Upper lobe of left lung (tissue), 6 donors: ENCODE measurements at regions not wholly inside any gene's neighbourhood (a gene's known extent, or its start where the extent isn't known, plus 50 kb on each side); places are given as distances from the start of the nearest gene placed in this dataset.

Experiments
- ATAC-seq, 2 donors: fragments of 200-7000 bp; cut with Tn5 transposase; one replicate each; pipeline ENCODE4 v1.9.1; 2022; ENCODE audit warnings: mild to moderate bottlenecking in 2 of 2, moderate library complexity in 2 of 2; ENCODE audit not compliant: low FRiP score in 2 of 2
- DNase-seq, 2 donors: peaks; one replicate each; pipeline ENCODE4 v3.0.0-alpha.2; 2019 to 2020
- H3K27ac ChIP-seq, 4 donors: fragments of 200-600 bp; sonication (generic); one replicate each; pipeline ENCODE4 v1.5.1; 2016 to 2019
- H3K27me3 ChIP-seq, 4 donors: fragments of 200-600 bp; sonication (generic); one replicate each; pipeline ENCODE4 v1.5.1; 2017 to 2019
- H3K36me3 ChIP-seq, 4 donors: fragments of 200-600 bp; sonication (generic); one replicate each; pipeline ENCODE4 v1.5.1; 2016 to 2019
- H3K4me1 ChIP-seq, 4 donors: fragments of 200-600 bp; sonication (generic); one replicate each; pipeline ENCODE4 v1.5.1; 2018 to 2019
- H3K4me3 ChIP-seq, 4 donors: fragments of 200-600 bp; sonication (generic); one replicate each; pipeline ENCODE4 v1.5.1; 2017 to 2019; ENCODE audit warnings: mild to moderate bottlenecking in 2 of 4, moderate library complexity in 1 of 4
- H3K9me3 ChIP-seq, 4 donors: fragments of 200-600 bp; sonication (generic); one replicate each; pipeline ENCODE4 v1.5.1; 2018 to 2019
- CTCF ChIP-seq, 6 experiments: fragments of 450-650 bp in 4 of 6; fragments of 200-600 bp in 2 of 6; sonication (generic) in 2 of 6; IDR thresholded peaks; one replicate each; pipeline ENCODE4 v1.5.1; 2016 to 2019; ENCODE audit warnings: antibody characterized with exemption in 6 of 6
- EP300 ChIP-seq, 4 donors: sonication (generic); formaldehyde crosslinking; IDR thresholded peaks; one replicate each; pipeline ENCODE4 v1.5.1; 2017; ENCODE audit warnings: antibody characterized with exemption in 4 of 4, control low read depth in 2 of 4
- POLR2A ChIP-seq, 4 donors: fragments of 450-650 bp; IDR thresholded peaks; one replicate each; pipeline ENCODE4 v1.5.1; 2016 to 2017; ENCODE audit warnings: antibody characterized with exemption in 4 of 4, mild to moderate bottlenecking in 2 of 4
- POLR2AphosphoS5 ChIP-seq, 2 donors: sonication (generic); formaldehyde crosslinking; IDR thresholded peaks; one replicate each; pipeline ENCODE4 v1.5.1; 2017; ENCODE audit warnings: antibody characterized with exemption in 2 of 2
- WGBS, 2 donors: methylation state at CpG; one replicate each; pipeline ENCODE4 v1.1.5; 2017 to 2018; 5-methylcytosine and 5-hydroxymethylcytosine counted together
- donor health status: DM: no; HTN: no; CAD: no; lungs with moderate emphysema.
- donor health status: DM: no; HTN: yes; CAD: no; lungs with severe emphysema.

- no peak for DNase-seq
- H3K27ac ChIP-seq = no peak overlapping the region
- no peaks in the 10 kb centered on the region for H3K36me3 ChIP-seq
- ATAC-seq = no peak
- no peaks in the 10 kb centered on the region for H3K9me3 ChIP-seq
- H3K27me3 ChIP-seq = no peaks in the 10 kb centered on the region
- peaks cover 0 to 6% (median 2%) of the 10 kb centered on the region in 4 donors for H3K4me1 ChIP-seq
- TF ChIP-seq POLR2A (IDR thresholded peaks at IDR 0.05) (no peak), CTCF (IDR thresholded peaks at IDR 0.05) (no peak), EP300 (IDR thresholded peaks at IDR 0.05) (no peak), POLR2AphosphoS5 (IDR thresholded peaks at IDR 0.05) (no peak)
- no peak overlapping the region for H3K4me3 ChIP-seq
- WGBS, 2 donors = 90 to 95% methylated on average over 3 of the region's 3 CpGs
Measured at GRCh38 chr13:33933810-33934209, 115.9 kb downstream of the RFC3 start.

- no peak for DNase-seq
- H3K27ac ChIP-seq = no peak overlapping the region
- peaks cover 0 to 6% (median 2%) of the 10 kb centered on the region in 4 donors for H3K4me1 ChIP-seq
- no peaks in the 10 kb centered on the region for H3K27me3 ChIP-seq
- no peak overlapping the region for H3K4me3 ChIP-seq
- no peaks in the 10 kb centered on the region for H3K9me3 ChIP-seq
- no peaks in the 10 kb centered on the region for H3K36me3 ChIP-seq
- WGBS, 2 donors = 91 to 95% methylated on average over 2 of the region's 2 CpGs
- ATAC-seq = no peak
- TF ChIP-seq CTCF (IDR thresholded peaks at IDR 0.05) (no peak), POLR2A (IDR thresholded peaks at IDR 0.05) (no peak), EP300 (IDR thresholded peaks at IDR 0.05) (no peak), POLR2AphosphoS5 (IDR thresholded peaks at IDR 0.05) (no peak)
Measured at GRCh38 chr13:33934343-33934742, 116.4 kb downstream of the RFC3 start.

DNA sequence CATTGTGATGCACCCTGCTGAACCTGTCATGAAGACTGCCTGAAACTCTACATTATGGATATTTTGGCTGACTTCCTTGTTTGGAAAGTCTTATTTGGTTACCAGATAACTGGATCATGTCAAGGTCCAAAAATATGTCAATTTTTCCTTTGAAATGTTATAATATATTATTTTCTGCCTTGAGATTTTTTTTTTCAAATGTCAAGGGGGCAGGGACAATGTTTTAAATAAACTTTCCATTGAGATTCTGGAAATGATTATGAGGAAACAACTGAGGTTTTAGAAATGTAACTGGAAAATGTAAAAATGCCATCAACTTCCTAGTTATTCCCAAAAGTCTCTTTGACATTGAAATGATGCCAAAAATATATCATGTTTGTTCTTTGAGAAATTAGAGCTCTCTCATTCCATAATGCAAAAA is 117.0 kb downstream of the RFC3 start:
- Histone ChIP-seq H3K27me3 (no peaks in the 10 kb centered on the region), H3K27ac (no peak overlapping the region), H3K36me3 (no peaks in the 10 kb centered on the region), H3K4me1 (peaks cover 0 to 6% (median 2%) of the 10 kb centered on the region in 4 donors), H3K9me3 (no peaks in the 10 kb centered on the region), H3K4me3 (no peak overlapping the region)
- TF ChIP-seq EP300 (IDR thresholded peaks at IDR 0.05) = no peak
- TF ChIP-seq POLR2A (IDR thresholded peaks at IDR 0.05) = no peak
- no peak for TF ChIP-seq CTCF (IDR thresholded peaks at IDR 0.05)
- no peak for TF ChIP-seq POLR2AphosphoS5 (IDR thresholded peaks at IDR 0.05)
- DNase-seq = no peak
- no peak for ATAC-seq

GRCh38 chr13:33935969-33936368 is 118.0 kb downstream of the RFC3 start:
- WGBS, 2 donors = 96 to 97% methylated on average over 4 of the region's 4 CpGs
- no peak for ATAC-seq

More at GRCh38 chr13:33935969-33936368, 118.0 kb downstream of the RFC3 start:
- no peak overlapping the region for H3K27ac ChIP-seq
- H3K27me3 ChIP-seq = no peaks in the 10 kb centered on the region
- TF ChIP-seq CTCF (IDR thresholded peaks at IDR 0.05) = no peak
- TF ChIP-seq EP300 (IDR thresholded peaks at IDR 0.05) = no peak
- H3K36me3 ChIP-seq = no peaks in the 10 kb centered on the region
- H3K4me1 ChIP-seq = peaks cover 0 to 6% (median 2%) of the 10 kb centered on the region in 4 donors
- no peaks in the 10 kb centered on the region for H3K9me3 ChIP-seq
- DNase-seq = no peak
- no peak overlapping the region for H3K4me3 ChIP-seq
